SK-N-SH (cell line): ENCODE measurements at regions not wholly inside any gene's neighbourhood (a gene's known extent, or its start where the extent isn't known, plus 50 kb on each side); places are given as distances from the start of the nearest gene placed in this dataset.

ENCODE experiments used
- CHD2 ChIP-seq: fragments of 150-350 bp; IDR thresholded peaks from 2 replicates; pipeline ENCODE4 v1.6.1; 2018; ENCODE audit warnings: low read length; ENCODE audit not compliant: partially characterized antibody
- EZH2phosphoT487 ChIP-seq: fragments of 200-600 bp; sonication (generic); IDR thresholded peaks from 2 replicates; pipeline ENCODE4 v1.6.1; 2017; ENCODE audit warnings: low read depth, mixed run types, mild to moderate bottlenecking, antibody characterized with exemption, moderate library complexity, borderline replicate concordance
- FOSL2 ChIP-seq: IDR thresholded peaks from 2 replicates; pipeline ENCODE4 v1.4.0; 2012; ENCODE audit warnings: low read depth, mild to moderate bottlenecking, moderate library complexity, borderline replicate concordance
- FOXM1 ChIP-seq: IDR thresholded peaks from 2 replicates; pipeline ENCODE4 v1.4.0; 2012; ENCODE audit warnings: low read depth, mild to moderate bottlenecking
- GABPA ChIP-seq: IDR thresholded peaks from 2 replicates; pipeline ENCODE4 v1.4.0; 2012; ENCODE audit warnings: low read depth, mild to moderate bottlenecking
- POLR2AphosphoS5 ChIP-seq: IDR thresholded peaks from 2 replicates; pipeline ENCODE4 v1.6.1; 2012; ENCODE audit warnings: low read depth, low read length
- RAD21 ChIP-seq: IDR thresholded peaks from 2 replicates; pipeline ENCODE4 v1.6.1; 2012; ENCODE audit warnings: mild to moderate bottlenecking, low read length
- SIN3A ChIP-seq: IDR thresholded peaks from 2 replicates; pipeline ENCODE4 v1.6.1; 2012; ENCODE audit warnings: low read depth, mild to moderate bottlenecking, low read length, moderate library complexity, borderline replicate concordance
- SMC3 ChIP-seq: IDR thresholded peaks from 2 replicates; pipeline ENCODE4 v1.6.1; 2012; ENCODE audit warnings: low read depth, low read length, improper control_type of control experiment
- TAF1 ChIP-seq: IDR thresholded peaks from 2 replicates; pipeline ENCODE4 v1.6.1; 2012; ENCODE audit warnings: low read depth, mild to moderate bottlenecking, low read length, moderate library complexity, borderline replicate concordance
- TF ChIP-seq, protein P1 (sequence below): fragments of 200-600 bp; sonication (generic); IDR thresholded peaks from 2 replicates; pipeline ENCODE4 v1.6.1; 2017; ENCODE audit warnings: antibody characterized with exemption, mild to moderate bottlenecking, moderate library complexity
- TF ChIP-seq, protein P2 (sequence below): IDR thresholded peaks from 2 replicates; pipeline ENCODE4 v1.6.1; 2012; ENCODE audit warnings: mild to moderate bottlenecking, low read depth, low read length, moderate library complexity
- TF ChIP-seq, protein P3 (sequence below): fragments of 150-350 bp; IDR thresholded peaks from 2 replicates; pipeline ENCODE4 v1.6.1; 2016; ENCODE audit warnings: mild to moderate bottlenecking, low read depth, low read length

DNA sequence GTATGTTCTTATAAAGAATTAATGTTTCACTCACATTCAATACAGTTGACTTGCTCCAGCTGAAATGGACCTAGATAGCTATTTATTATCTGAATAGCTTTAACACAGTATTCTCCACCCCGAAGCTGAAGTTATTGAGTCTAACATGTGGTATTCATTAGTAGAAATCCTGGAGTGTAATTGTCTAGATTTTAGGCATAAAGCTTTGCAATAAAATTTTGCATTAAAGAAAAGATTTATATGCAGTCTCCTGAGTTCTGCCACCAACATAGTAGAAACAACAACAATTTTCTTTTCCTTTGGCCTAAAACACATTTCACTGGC lies 90.2 kb upstream of the DCLK2 start:
- TF ChIP-seq FOXM1 (no peak), POLR2AphosphoS5 (no peak), GABPA (no peak), TAF1 (no peak), SMC3 (no peak), EZH2phosphoT487 (no peak), FOSL2 (no peak), CHD2 (no peak), SIN3A (no peak), RAD21 (no peak)
- TF ChIP-seq, protein P1, sequence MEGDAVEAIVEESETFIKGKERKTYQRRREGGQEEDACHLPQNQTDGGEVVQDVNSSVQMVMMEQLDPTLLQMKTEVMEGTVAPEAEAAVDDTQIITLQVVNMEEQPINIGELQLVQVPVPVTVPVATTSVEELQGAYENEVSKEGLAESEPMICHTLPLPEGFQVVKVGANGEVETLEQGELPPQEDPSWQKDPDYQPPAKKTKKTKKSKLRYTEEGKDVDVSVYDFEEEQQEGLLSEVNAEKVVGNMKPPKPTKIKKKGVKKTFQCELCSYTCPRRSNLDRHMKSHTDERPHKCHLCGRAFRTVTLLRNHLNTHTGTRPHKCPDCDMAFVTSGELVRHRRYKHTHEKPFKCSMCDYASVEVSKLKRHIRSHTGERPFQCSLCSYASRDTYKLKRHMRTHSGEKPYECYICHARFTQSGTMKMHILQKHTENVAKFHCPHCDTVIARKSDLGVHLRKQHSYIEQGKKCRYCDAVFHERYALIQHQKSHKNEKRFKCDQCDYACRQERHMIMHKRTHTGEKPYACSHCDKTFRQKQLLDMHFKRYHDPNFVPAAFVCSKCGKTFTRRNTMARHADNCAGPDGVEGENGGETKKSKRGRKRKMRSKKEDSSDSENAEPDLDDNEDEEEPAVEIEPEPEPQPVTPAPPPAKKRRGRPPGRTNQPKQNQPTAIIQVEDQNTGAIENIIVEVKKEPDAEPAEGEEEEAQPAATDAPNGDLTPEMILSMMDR: no peak
- TF ChIP-seq, protein P2, sequence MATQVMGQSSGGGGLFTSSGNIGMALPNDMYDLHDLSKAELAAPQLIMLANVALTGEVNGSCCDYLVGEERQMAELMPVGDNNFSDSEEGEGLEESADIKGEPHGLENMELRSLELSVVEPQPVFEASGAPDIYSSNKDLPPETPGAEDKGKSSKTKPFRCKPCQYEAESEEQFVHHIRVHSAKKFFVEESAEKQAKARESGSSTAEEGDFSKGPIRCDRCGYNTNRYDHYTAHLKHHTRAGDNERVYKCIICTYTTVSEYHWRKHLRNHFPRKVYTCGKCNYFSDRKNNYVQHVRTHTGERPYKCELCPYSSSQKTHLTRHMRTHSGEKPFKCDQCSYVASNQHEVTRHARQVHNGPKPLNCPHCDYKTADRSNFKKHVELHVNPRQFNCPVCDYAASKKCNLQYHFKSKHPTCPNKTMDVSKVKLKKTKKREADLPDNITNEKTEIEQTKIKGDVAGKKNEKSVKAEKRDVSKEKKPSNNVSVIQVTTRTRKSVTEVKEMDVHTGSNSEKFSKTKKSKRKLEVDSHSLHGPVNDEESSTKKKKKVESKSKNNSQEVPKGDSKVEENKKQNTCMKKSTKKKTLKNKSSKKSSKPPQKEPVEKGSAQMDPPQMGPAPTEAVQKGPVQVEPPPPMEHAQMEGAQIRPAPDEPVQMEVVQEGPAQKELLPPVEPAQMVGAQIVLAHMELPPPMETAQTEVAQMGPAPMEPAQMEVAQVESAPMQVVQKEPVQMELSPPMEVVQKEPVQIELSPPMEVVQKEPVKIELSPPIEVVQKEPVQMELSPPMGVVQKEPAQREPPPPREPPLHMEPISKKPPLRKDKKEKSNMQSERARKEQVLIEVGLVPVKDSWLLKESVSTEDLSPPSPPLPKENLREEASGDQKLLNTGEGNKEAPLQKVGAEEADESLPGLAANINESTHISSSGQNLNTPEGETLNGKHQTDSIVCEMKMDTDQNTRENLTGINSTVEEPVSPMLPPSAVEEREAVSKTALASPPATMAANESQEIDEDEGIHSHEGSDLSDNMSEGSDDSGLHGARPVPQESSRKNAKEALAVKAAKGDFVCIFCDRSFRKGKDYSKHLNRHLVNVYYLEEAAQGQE: no peak
- TF ChIP-seq, protein P3, sequence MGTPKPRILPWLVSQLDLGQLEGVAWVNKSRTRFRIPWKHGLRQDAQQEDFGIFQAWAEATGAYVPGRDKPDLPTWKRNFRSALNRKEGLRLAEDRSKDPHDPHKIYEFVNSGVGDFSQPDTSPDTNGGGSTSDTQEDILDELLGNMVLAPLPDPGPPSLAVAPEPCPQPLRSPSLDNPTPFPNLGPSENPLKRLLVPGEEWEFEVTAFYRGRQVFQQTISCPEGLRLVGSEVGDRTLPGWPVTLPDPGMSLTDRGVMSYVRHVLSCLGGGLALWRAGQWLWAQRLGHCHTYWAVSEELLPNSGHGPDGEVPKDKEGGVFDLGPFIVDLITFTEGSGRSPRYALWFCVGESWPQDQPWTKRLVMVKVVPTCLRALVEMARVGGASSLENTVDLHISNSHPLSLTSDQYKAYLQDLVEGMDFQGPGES: no peak
